SH-SY5Y (cell line): ENCODE measurements at regions not wholly inside any gene's neighbourhood (a gene's known extent, or its start where the extent isn't known, plus 50 kb on each side); places are given as distances from the start of the nearest gene placed in this dataset.

ENCODE experiments used
- GATA2 ChIP-seq: IDR thresholded peaks from 2 replicates; pipeline ENCODE4 v1.6.1; 2011; ENCODE audit warnings: mild to moderate bottlenecking, low read depth, low read length
- GATA3 ChIP-seq: IDR thresholded peaks from 2 replicates; pipeline ENCODE4 v1.6.1; 2011; ENCODE audit warnings: low read depth, mild to moderate bottlenecking, low read length, moderate library complexity

DNA sequence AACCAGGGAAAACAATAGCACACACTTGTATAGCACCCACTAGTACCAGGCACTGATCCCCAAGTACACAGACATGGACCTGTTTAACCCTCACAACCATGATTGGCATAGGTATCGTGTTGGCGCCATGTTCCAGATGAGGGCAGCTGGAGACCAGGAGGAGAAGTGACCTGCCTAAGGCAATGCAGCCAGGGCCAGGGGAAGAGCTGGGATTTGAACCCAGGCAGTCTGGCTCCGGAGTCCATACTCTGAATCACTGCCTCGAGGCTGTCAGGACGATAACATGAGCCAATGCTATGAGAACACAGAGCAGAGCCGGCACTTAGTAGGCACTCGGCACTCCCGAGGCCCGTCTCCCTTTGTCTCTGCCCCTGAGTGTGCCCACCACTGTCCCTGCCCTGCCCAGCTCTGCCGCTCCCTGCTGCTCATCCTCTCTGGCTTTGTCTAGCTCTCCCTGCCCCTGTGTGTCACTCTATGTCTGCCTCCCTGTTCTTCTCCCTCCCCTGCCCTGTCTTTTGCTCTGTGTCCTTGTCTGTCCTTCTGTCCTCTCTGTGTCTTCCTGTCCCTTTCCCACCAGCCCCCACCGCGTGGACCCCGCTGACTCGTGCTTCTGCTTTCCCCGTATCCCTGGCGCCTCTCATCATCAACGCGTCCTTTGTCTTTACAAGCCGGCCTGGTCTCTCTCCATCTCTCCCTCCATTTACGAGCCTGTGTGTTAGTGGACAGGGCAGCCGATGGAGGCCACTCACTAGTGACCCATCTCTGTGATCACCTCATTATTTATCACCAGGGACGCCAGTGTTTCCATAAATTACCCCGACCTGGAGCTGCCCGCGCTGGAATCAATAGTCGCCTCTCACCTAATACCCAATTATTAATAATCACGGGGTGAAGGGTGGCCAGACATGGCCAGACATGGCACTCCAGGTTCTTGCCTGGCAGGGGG is 99.4 kb upstream of the MVB12B start:
- no peak for TF ChIP-seq GATA2
- no peak for TF ChIP-seq GATA3

DNA sequence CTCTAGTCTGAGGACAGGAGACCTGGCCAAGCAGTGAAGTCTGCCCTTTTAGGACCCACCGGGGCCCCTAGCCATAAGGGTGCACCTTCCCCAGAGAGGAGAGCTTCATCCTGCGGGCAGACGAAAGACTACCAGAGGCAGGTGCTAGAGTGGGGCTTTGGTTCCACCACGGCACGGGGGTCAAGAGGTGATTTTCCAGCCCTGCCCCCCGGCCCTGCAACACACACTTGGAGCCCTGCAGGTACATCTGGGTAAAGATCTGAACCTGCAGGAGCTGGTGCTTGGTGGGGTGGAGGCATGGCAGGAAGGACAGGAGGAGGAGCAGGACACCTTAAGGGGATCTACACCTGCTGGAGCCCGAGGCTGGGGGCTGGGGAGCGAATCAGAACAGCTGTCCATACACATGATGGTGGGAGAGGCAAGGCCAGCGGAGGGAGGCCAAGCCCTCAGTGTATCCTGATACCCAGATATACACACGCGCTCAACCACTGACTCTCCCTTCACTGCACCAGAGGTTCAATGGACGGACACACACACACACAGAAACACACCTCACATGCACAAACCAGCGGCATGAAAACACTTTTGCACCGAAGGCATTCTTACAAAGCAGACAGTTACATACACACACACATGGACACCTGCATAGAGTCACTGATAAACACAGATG is 98.4 kb upstream of the MVB12B start:
- TF ChIP-seq GATA2, result no peak
- no peak for TF ChIP-seq GATA3

DNA sequence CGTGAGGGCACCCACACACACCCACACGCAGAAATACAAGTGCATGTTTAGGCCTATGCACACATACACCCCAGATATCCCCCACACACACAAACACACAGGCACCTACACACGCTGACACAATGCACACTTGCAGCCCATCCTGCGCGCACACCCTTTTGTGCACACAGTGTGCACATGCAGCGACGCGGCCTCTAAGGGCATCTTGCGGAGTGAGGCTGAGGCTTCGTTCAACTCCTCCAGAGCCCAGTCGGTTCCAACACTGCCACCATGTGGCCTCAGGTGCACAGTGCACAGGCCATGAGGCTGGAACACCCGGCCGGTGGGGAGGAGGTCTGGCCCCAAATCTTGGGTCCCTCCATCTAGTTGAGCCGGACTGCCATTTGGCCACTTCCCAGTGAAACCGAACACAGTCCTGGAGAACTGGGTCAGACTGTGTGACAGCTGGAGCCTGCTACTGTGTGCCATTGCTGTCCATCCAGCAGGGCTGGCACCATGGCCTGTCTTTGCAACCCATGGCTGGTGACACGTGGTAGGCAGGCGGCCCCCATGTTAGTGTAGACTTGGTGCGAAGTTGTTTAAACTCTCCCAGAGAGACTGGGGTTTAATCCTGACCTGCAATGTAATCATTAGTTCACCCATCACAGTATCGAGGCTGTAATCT is 97.7 kb upstream of the MVB12B start:
- no peak for TF ChIP-seq GATA3
- TF ChIP-seq GATA2, result no peak

DNA sequence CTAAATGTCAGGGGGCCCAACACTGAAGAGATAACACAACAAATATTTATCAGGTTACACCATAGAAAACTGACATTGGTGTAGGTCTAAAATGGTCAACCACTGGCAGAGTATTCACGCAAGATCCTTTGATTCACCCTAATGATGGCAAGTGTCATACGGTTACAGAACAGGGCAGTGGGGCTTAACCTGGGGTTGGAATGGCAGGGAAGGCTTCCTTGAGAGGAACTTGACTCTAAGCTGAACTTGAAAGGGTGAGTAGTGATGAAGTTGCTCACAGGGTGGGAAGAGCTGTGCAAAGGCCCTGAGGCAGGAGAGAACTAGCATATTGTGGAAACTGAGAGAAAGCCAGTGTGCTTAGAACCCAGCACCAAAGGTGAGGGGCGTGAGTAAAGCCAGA is 97.1 kb upstream of the MVB12B start:
- TF ChIP-seq GATA3 (no peak), GATA2 (no peak)

DNA sequence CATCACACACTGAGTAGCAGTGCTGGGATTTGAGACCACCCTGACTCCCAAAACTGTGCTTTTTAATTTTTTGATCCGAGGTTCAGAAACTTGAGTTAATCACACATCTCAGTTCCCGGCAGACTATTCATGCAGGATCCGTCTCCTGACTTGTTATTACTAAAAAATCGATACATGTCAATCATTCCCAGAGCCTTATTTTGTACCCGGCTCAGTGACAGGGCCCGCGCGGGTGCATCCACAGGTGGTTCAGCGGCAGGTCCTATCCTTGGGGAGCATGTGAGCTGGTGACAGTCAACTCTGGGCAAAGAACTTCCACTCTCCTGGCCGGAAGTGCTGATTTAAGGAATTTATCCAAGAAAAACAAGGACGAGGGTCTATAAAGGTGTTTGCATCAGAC is 95.9 kb upstream of the MVB12B start:
- TF ChIP-seq GATA3, result no peak
- TF ChIP-seq GATA2, result no peak

DNA sequence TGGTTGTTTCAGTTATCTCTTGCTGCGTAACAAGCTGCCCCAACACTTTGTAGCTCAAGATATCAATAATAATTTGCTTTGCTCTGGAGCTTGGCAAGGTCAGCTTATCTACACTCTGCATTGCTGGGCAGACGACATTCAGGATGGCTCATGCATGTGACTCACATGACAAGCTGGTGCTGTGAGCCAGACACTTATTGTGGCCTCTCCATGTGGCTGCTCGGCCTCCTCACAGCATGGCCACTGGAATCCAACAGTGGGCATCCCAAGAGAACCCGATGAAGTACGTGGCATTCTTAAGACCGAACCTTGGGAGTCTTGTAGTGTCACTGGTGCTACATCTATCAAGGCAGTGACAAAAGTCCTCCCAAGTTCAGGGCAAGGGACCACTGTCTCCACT is 94.2 kb upstream of the MVB12B start:
- TF ChIP-seq GATA2, result no peak
- no peak for TF ChIP-seq GATA3

DNA sequence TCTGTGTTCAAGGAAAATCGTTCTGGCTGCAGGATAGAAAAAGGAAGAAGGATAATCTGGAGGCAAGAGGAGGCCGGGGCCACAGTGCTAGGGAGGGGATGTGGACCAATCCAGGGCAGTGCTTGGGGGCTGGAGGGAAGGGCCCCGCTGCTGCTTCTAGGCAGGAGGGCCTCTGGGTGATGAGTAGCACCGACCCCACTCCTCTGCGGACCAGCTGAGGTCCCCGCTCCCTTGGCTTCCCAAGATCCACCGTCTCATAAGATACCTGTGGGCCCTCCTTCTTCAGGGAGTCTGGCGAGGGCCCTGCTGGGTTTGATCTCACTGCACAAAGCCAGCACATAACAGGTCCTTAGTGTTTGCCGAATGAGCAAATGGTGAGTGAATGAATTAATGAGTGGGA is 93.5 kb upstream of the MVB12B start:
- no peak for TF ChIP-seq GATA2
- TF ChIP-seq GATA3, result no peak

DNA sequence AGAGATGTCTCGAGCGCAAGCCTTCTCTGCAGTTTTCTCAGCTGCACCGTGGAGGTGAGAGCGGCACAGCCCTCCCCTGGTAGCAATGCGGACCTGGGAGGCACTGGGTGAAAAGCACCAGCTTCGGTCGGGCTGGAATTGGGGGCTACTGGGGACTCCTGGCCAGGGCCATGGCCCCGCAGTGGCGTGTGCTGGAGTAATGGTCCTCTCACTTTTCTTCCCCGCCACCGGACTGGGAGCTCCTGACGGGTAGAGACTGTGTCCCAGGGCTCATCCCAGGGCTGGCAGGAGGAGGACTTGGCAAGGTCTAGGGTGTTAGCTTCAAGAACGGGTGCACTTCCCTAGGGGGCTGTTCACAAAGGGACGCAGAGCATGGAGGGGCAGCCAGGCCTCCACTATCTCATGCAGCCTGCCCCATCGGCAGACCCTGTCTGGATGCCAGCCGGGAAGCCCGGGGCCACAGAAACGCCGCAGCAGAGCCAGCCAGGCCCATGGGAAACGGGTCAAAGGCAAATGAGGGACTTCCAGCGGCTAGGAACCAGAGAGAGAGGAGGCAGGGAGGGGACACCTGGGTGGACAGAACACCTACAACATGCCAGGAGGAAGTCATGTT is 92.6 kb upstream of the MVB12B start:
- no peak for TF ChIP-seq GATA3
- no peak for TF ChIP-seq GATA2

DNA sequence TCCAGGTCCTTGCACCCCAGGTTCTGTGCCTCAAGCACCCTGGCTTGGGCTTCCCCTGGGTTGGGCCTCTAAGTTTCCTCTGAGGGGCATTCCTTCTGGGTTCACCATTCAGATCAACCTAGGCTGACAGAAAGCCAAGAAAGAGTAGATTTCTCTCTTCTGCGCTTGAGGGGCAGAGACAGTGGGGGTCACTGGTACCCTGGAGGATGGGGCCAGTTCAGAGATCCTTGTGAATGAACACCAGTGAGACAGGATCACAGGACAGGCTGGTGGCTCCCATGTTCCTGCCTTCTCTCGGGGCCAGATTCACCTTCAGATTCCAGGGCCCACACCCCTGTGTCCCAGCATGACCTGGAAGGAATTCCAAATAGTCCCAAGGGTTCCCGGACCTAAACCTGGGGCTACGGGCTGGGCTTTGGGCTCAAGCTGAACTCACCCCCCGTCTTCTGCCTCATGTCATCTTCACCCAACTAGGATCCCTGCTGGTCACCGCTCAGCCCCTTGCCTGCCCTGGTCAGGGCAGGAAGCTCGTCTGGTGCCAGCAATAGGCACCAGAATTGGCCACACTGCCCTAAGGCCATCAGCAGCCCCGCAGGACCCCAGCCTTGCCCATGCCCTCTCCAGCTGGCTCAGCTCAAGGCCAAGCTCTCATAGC is 91.8 kb upstream of the MVB12B start:
- no peak for TF ChIP-seq GATA3
- TF ChIP-seq GATA2, result no peak

DNA sequence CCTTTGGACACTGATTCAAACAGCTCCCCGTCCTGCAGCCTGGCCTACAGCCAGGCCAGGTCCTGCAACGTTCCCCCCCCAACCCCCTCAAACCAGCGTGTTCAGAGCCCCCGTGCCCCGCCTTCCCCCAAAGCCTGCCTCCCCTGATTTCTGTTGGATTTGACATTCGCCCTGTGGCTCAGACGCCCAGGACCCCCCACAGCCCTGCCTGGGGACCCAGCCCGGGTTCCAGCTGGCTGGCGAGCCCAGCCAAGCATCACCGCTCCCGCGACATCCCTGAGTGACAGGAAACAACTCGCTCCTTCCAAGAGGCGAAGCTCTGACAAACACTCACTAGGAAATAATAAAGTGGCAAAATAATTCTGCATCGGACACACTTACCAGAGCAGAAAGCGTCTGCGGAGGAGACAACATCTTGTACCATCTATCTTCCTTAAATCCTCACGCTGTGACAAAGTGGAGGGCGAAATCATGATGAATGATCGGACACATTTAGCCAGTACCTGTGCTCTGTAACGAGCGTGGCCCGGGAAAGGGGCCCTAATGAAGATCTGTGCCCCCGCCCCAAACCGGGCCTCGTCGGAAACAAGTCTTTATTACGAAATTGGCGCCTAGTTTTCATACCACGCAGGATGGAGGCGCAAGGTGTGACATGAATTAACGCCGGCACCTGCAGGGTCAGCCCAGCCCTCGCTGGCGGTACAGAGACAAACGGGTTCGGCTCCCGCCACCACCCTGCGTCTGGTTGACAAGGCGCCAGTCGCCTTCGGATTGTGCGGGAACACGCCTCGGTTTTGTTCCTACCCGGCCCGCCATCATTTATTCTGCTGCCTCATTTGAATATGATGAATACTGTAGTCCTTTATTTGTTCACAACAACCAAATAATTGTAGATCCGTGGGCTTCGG is 91.0 kb upstream of the MVB12B start:
- TF ChIP-seq GATA2, result no peak
- no peak for TF ChIP-seq GATA3

DNA sequence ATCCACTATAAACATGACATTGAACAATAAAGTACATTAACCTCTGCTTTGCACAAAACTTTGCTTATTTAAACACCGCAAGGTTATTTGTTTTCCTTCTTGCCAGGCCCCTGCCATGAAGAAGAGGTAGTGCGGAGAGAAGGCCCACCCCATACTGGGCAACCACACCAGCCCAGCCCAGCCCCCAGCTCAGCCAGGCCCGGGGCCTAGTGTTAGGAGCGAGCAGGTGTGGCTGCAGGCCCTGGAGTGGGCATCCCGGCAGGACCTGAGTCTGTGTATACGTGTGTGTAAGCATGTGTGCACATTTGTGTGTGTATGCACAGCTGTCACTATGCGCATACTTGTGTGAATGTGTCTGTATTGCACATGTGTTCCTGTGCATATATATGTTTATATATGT is 90.4 kb upstream of the MVB12B start:
- TF ChIP-seq GATA3 (no peak), GATA2 (no peak)

DNA sequence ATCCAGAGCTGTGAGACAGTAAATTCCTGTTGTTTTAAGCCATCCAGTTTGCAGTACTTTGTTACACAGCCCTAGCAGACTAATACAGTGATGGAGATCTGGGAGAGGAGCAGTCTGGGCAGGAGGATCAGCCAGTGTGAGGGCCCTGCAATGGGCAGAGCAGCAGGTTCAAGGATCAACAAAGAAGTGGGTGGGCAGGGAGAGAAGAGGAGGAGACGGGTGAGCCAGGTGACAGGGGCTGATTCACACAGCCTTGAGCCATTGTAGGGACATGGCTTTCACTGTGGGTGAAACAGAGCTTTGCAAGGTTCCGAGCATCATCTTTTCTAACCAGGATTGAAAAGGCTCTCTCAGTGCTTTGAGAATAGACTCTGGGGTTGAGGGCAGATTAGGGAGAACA is 88.2 kb upstream of the MVB12B start:
- TF ChIP-seq GATA2 (no peak), GATA3 (no peak)

DNA sequence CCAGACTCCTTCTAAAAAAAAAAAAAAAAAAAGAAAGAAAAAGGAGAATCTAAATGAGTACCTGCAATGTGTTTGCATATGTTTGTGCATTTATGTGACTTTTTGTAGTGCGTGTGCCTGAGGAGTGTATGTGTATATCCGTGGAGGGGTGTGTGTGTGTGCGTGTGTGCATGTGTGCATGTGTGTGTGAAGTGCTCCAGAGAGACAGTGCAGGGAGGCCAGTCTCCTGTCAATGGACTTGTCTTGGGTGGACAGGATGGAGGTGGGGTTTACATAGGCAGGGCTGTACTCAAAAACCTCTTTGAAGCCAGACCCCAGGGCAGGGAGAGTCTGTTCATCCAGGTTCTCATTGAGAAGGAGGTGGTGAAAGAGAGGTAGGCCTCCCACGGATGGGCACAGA is 87.1 kb upstream of the MVB12B start:
- TF ChIP-seq GATA3 (no peak), GATA2 (no peak)

DNA sequence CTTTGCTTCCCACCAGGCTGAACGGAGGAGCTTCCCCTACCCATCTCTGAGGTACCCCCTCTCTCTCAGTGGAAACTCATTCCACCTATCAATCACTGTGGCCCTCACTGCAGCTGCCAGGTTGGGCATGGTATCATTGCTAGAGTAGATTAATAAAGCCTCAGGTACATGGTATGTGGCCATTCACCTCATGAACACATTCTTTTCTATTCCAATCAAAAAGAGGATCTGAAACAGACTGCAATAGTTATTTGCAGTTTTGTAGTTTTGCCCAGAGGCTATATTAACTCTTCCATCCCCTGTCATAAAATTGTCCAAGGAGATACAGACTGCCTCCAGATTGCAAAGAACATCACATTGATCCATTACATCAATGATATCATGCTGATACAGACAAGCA is 85.8 kb upstream of the MVB12B start:
- TF ChIP-seq GATA3, result no peak
- TF ChIP-seq GATA2, result no peak
